Activated CD4-positive, CD25-positive, alpha-beta regulatory T cell treated with anti-CD3 and anti-CD28 coated beads, Interleukin-2, amount 50 U/mL, for 24 hours (primary cell): ENCODE measurements at regions not wholly inside any gene's neighbourhood (a gene's known extent, or its start where the extent isn't known, plus 50 kb on each side); places are given as distances from the start of the nearest gene placed in this dataset.
A peak's percentile ranks its signal among the peaks of the same experiment; 100 is the strongest.

ENCODE experiments used
- ATAC-seq, 2 donors: fragments of 150-1000 bp; cut with Tn5 transposase; one replicate each; pipeline ENCODE4 v1.10.0; 2021; ENCODE audit warnings: mild to moderate bottlenecking in 1 of 2, moderate library complexity in 1 of 2

GRCh38 chrX:20596856-20597255 is 330.1 kb upstream of the RPS6KA3 start:
- no peak for ATAC-seq

- ATAC-seq: peak; percentile 63 to 66
Measured at GRCh38 chrX:20595928-20596575, 329.3 kb upstream of the RPS6KA3 start.

- ATAC-seq: no peak
Measured at GRCh38 chrX:20594985-20595384, 328.3 kb upstream of the RPS6KA3 start.

- no peak for ATAC-seq
Measured at GRCh38 chrX:20593836-20594235, 327.1 kb upstream of the RPS6KA3 start.

GRCh38 chrX:20593402-20593801 is 326.7 kb upstream of the RPS6KA3 start:
- ATAC-seq: no peak

GRCh38 chrX:20591246-20591645 is 324.5 kb upstream of the RPS6KA3 start:
- no peak for ATAC-seq

- ATAC-seq: no peak
Measured at GRCh38 chrX:20585782-20586181, 319.1 kb upstream of the RPS6KA3 start.

GRCh38 chrX:20571611-20572010 is 304.9 kb upstream of the RPS6KA3 start:
- no peak for ATAC-seq

- ATAC-seq: no peak
Measured at GRCh38 chrX:20567108-20567507, 300.4 kb upstream of the RPS6KA3 start.

GRCh38 chrX:20547611-20548051 is 280.9 kb upstream of the RPS6KA3 start:
- no peak for ATAC-seq

GRCh38 chrX:20545538-20545937 is 278.8 kb upstream of the RPS6KA3 start:
- ATAC-seq: no peak

GRCh38 chrX:20542072-20542471 is 275.4 kb upstream of the RPS6KA3 start:
- ATAC-seq: no peak

GRCh38 chrX:20538974-20539373 is 272.3 kb upstream of the RPS6KA3 start:
- ATAC-seq: no peak

- no peak for ATAC-seq
Measured at GRCh38 chrX:20531667-20532066, 265.0 kb upstream of the RPS6KA3 start.

- no peak for ATAC-seq
Measured at GRCh38 chrX:20530406-20530921, 263.8 kb upstream of the RPS6KA3 start.

GRCh38 chrX:20529711-20530110 is 263.0 kb upstream of the RPS6KA3 start:
- no peak for ATAC-seq

- no peak for ATAC-seq
Measured at GRCh38 chrX:20529301-20529700, 262.6 kb upstream of the RPS6KA3 start.

- peak; percentile 41 for ATAC-seq
Measured at GRCh38 chrX:20527558-20528011, 260.9 kb upstream of the RPS6KA3 start.

GRCh38 chrX:20527041-20527440 is 260.3 kb upstream of the RPS6KA3 start:
- no peak for ATAC-seq

- peak; percentile 25 to 49 for ATAC-seq
Measured at GRCh38 chrX:20523626-20524312, 257.1 kb upstream of the RPS6KA3 start.

GRCh38 chrX:20522420-20522819 is 255.7 kb upstream of the RPS6KA3 start:
- no peak for ATAC-seq

- ATAC-seq: no peak
Measured at GRCh38 chrX:20521222-20521621, 254.5 kb upstream of the RPS6KA3 start.

- ATAC-seq: no peak
Measured at GRCh38 chrX:20519826-20520225, 253.1 kb upstream of the RPS6KA3 start.

GRCh38 chrX:20519146-20519545 is 252.4 kb upstream of the RPS6KA3 start:
- no peak for ATAC-seq
